Fibroblast of villous mesenchyme (primary cell): ENCODE measurements at regions not wholly inside any gene's neighbourhood (a gene's known extent, or its start where the extent isn't known, plus 50 kb on each side); places are given as distances from the start of the nearest gene placed in this dataset.

Experiments
- DNase-seq: peaks from one replicate; pipeline ENCODE4 v3.0.0-alpha.2; 2010; ENCODE audit warnings: low read depth
- H3K4me3 ChIP-seq: 2 replicates; pipeline ENCODE4 v1.5.1; 2011; ENCODE audit warnings: low read depth, mild to moderate bottlenecking, low read length
- CTCF ChIP-seq: IDR thresholded peaks from 2 replicates; pipeline ENCODE4 v1.5.1; 2012; ENCODE audit warnings: low read depth, mild to moderate bottlenecking, low read length; ENCODE audit not compliant: insufficient read depth

DNA sequence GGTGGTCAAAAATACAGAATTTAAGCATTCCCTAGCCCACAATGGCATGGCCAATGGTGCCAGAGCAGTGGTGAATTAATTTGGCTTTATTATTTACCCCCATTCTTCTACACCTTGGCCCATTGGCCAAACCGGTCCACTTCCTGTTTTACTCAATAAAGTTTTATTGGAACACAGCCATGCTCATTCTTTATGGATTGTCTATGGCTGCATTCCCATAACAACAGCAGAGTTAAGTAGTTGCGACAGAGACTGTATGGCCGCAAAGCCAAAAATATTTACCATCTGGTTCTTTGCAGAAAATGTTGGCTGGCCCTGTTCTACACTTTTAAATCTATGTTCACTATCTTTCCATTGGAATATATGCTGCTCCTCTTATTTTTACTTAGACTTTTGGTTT, 130.3 kb upstream of the CCDC68 start:
- no peak for TF ChIP-seq CTCF
- H3K4me3 ChIP-seq = no peak overlapping the region
- no peak for DNase-seq

DNA sequence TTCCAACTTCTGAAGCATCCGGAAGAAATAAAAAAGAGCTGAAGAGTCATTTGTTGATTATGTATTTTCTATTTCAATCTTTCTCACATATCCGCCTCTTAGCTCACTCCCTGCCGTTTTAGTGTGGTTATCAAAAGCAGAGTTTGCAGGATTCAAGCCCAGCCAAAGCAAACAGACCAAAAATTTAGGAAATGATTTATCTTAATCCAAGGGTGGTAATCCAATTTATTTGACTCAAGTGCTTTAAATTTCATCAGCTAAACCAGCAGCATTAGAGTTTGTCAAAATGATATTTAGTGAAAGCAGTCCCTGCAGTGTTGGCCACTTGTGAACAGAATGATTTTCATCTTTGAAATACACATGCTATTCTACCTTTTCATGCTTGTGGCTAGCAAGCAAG, 129.3 kb upstream of the CCDC68 start:
- no peak for TF ChIP-seq CTCF
- no peak overlapping the region for H3K4me3 ChIP-seq
- DNase-seq = no peak

DNA sequence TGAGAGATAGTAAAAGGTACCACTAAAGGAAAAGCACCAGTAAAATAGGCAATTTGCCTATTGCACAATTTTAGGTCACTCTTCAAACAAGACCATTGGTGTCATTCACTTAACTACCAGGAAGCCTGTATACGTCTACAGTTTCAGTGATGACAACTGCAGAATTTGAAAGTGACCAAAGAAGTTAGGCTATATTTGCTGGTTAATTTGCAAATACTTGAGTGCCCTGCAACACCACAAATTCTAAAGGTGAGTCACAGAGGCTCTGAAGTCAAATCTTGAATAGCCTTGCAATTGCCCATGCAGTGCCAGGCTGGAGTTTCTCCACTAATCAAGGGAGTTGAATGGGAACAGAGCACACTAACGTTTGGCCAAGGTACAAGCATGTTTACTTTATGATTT, 128.7 kb upstream of the CCDC68 start:
- no peak overlapping the region for H3K4me3 ChIP-seq
- no peak for TF ChIP-seq CTCF
- no peak for DNase-seq

DNA sequence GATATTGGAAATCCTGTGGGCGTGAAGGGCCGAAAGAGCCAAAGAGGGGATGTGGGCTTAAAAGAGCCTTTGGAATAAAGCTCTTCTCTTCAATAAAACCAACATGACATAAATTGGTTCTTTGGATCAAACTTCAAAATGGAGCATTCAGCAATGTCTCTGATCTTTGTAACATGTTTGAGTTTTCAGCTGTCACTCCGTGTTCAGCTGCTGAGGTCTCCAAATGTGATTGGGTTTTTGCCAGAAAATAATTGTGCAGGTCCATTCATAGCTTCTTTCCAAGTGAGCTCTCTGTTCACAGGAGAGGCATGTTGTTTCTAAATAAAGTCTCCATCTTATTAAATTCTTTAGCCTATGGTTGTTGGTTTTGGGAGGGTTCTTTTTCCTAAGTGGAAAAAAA, 127.6 kb upstream of the CCDC68 start:
- TF ChIP-seq CTCF = no peak
- no peak for DNase-seq
- no peak overlapping the region for H3K4me3 ChIP-seq

- no peak for DNase-seq
- H3K4me3 ChIP-seq = no peak overlapping the region
- TF ChIP-seq CTCF = no peak
Observed at GRCh38 chr18:55085557-55086285, 126.5 kb upstream of the CCDC68 start.

DNA sequence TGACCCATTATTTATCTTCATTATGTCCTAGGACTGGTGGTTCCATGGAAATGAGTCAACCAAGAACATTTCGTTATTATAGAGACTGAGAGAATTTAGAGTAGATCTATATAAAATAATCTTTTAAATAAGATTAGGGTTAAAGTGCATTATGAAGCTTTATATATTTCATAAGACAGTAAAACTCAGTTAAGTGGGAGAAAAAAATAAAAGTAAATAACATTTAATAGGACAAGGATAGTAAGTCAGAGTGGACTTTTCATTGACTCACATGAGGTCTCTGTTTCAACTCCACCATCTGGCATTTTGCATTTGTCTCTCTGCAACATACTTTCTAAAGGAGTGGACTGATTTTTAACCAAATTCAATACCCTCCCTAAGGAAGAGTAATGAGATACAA, 125.3 kb upstream of the CCDC68 start:
- no peak for TF ChIP-seq CTCF
- no peak overlapping the region for H3K4me3 ChIP-seq
- no peak for DNase-seq

- no peak for TF ChIP-seq CTCF
- no peak overlapping the region for H3K4me3 ChIP-seq
- DNase-seq = no peak
Observed at GRCh38 chr18:55083461-55083860, 124.2 kb upstream of the CCDC68 start.
